Erythroblast (primary cell): ENCODE measurements at regions not wholly inside any gene's neighbourhood (a gene's known extent, or its start where the extent isn't known, plus 50 kb on each side); places are given as distances from the start of the nearest gene placed in this dataset.

Experiments used
- GATA1 ChIP-seq: IDR thresholded peaks from 2 replicates; pipeline ENCODE4 v1.6.1; 2011; ENCODE audit warnings: low read depth, mild to moderate bottlenecking, control low read depth, low read length, moderate library complexity
- POLR2A ChIP-seq: IDR thresholded peaks from 2 replicates; pipeline ENCODE4 v1.6.1; 2011; ENCODE audit warnings: mild to moderate bottlenecking, low read length

DNA sequence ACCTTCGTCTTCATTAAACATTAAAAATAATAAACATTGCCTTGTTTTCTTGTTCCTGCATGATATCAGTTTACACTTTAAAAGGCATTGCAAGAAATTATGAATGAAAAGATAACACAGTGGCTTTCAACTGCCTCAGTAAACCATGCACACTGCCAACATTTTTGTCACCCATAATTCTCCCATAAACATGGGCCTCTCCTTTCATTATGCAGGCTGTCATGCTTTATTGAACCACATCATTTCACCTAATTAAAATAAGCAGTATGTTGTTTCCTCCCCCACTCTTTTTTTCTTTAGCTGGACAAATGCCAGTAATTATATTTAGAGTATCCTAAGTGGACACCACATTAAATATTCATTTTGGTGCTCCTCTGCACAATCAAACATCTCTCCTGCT lies 1566.5 kb upstream of the SLC10A2 start:
- no peak for TF ChIP-seq POLR2A
- TF ChIP-seq GATA1 = no peak
